ENCODE measurements at regions not wholly inside any gene's neighbourhood (a gene's known extent, or its start where the extent isn't known, plus 50 kb on each side); places are given as distances from the start of the nearest gene placed in this dataset.
"Not testable (repeated sequence)": the region's sequence is repeated elsewhere in the genome, so short reads cannot be mapped to it uniquely, and the experiment has no call there.

DNA sequence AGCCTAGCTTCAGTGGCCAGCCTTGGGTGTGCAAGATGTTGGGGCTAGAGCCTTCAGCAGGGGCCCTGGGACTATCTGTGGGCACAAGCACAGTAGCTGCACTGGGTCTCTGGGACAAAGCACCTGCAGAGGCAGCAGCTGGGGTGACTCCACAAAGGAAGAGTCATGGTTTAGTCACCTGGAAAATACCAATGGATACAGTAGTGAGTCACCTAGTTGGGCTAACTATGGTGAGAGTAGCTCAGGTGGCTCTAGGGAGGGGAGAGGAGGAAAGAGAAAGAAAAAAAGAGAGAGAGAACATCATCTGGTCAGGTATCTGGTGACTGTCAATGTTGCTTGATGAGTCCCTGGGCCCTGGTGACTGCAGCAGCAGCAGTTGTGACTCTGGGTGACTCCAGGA lies 72.9 kb upstream of the SPIN4 start:
- H3K4me3 ChIP-seq (ENCODE audit: low read depth, low read length): no peak overlapping the region
- DNase-seq (ENCODE audit: low read depth): no peak
- TF ChIP-seq, protein P1, sequence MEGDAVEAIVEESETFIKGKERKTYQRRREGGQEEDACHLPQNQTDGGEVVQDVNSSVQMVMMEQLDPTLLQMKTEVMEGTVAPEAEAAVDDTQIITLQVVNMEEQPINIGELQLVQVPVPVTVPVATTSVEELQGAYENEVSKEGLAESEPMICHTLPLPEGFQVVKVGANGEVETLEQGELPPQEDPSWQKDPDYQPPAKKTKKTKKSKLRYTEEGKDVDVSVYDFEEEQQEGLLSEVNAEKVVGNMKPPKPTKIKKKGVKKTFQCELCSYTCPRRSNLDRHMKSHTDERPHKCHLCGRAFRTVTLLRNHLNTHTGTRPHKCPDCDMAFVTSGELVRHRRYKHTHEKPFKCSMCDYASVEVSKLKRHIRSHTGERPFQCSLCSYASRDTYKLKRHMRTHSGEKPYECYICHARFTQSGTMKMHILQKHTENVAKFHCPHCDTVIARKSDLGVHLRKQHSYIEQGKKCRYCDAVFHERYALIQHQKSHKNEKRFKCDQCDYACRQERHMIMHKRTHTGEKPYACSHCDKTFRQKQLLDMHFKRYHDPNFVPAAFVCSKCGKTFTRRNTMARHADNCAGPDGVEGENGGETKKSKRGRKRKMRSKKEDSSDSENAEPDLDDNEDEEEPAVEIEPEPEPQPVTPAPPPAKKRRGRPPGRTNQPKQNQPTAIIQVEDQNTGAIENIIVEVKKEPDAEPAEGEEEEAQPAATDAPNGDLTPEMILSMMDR (IDR thresholded peaks at IDR 0.05; ENCODE audit: low read depth, low read length, missing control alignments): no peak

DNA sequence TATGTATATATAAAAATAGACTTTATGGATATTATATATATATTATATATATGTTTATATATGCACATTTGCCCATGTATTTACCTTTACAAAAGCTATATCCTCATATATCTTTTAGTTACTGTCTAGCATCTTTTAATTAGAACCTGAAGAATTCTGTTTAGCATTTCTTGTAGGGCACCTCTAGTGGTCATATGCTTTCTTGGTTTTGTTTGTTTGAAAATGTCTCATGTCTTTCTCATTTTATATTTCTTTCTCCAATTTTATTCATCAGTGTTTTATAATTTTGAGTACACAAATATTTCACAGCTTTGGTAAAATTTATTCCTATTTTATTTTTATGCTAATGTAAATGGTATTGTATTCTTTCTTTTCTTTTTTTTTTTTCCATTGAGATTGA lies 70.3 kb upstream of the SPIN4 start:
- no peak for DNase-seq (ENCODE audit: low read depth)
- TF ChIP-seq, protein P1 (IDR thresholded peaks at IDR 0.05; ENCODE audit: low read depth, low read length, missing control alignments): no peak
- H3K4me3 ChIP-seq (ENCODE audit: low read depth, low read length): no peak overlapping the region

DNA sequence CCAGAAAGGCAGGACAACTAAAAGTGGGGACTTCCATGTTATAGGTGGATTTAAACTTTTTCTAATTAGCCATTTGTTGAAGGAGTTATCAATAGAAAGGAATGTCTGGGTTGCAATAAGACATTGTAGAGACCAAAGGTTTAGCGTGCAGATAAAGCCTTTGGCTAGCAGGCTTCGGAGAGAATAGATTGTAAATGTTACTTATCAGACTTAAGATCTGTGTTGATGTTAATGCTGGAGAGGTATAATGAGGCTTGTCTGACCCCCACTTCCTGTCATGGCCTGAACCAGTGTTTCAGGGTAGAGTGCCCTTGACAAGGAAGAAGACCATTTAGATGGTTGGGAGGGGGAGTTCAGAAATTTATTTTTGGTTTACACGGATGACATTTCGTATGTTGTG lies 67.1 kb upstream of the SPIN4 start:
- TF ChIP-seq, protein P1 (IDR thresholded peaks at IDR 0.05; ENCODE audit: low read depth, low read length, missing control alignments): no peak
- no peak overlapping the region for H3K4me3 ChIP-seq (ENCODE audit: low read depth, low read length)
- no peak for DNase-seq (ENCODE audit: low read depth)

DNA sequence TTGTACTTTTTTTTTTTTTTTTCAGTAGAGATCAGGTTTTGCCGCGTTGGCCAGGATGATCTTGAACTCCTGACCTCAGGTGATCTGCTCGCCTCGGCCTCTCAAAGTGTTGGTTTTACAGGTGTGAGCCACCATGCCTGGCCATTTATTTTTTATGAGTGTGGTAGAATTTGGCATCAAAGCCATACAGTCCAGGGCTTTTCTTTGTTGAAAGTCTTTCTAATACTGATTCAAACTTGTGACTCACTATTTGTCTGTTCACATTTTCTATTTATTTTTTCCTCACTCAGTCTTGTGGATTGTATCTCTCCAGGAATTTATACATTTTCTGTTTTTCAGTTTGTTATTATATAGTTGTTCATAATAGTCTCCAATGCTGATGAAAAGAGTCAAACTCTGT lies 66.5 kb upstream of the SPIN4 start:
- DNase-seq (ENCODE audit: low read depth): no peak
- TF ChIP-seq, protein P1 (IDR thresholded peaks at IDR 0.05; ENCODE audit: low read depth, low read length, missing control alignments): no peak
- no peak overlapping the region for H3K4me3 ChIP-seq (ENCODE audit: low read depth, low read length)

DNA sequence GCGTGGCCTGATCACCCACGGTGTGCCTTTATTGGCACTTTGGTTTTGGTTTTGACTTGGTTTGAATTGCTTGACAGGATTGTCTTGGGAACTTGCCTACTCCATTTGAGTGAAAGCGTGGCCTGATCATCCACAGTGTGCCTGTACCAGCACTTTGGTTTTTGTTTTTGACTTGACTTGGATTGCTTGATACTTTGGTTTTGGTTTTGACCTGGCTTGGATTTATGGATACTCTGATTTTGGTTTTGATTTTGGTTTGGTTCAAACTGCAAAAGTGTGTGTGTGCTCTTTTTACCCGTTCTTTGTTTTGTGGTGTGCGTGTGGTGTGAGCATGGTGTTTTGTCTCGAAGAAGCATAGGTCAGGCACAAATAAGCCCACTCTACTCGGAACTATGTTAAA lies 58.8 kb upstream of the SPIN4 start:
- H3K4me3 ChIP-seq (ENCODE audit: low read depth, low read length); DNase-seq (ENCODE audit: low read depth): not testable (repeated sequence)

DNA sequence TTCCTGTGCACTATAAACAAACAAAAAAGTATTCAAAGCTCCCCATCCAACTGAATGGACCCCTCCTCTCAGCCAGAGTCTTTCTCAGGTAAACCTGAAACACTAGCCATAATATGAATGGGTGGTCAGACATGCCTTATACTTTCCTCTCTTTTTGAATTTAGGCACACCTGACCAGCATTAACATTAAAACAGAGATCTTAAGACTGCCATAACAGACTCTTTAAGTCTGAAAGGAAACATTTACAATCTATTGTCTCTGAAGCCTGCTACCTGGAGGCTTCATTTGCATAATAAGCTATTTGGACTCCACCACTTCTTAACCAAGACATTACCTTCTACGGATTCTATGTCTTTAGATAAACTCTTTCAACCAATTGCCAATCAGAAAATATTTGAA lies 56.9 kb upstream of the SPIN4 start:
- TF ChIP-seq, protein P1 (IDR thresholded peaks at IDR 0.05; ENCODE audit: low read depth, low read length, missing control alignments): no peak
- DNase-seq (ENCODE audit: low read depth): no peak
- H3K4me3 ChIP-seq (ENCODE audit: low read depth, low read length): no peak overlapping the region

DNA sequence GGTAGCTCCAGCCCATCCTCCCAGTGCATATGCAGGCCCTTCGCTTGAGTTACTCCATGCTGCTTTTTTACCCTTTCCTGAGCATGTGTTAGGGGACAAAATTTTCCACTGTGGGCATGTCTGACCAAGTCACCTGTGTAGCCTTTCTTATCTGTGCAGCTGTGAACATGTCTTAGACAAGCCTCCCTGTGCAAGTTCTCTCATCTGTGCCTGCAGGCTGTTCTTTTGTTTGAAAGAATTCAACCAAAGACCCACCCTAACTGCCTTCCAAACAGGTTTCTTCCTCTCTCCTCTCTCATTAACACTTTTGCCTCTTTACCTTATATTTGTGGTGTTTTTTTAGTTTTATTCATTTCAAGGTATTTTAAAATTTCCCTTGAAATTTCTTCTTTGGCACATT lies 53.2 kb upstream of the SPIN4 start:
- TF ChIP-seq, protein P1 (IDR thresholded peaks at IDR 0.05; ENCODE audit: low read depth, low read length, missing control alignments): no peak
- DNase-seq (ENCODE audit: low read depth): no peak
- no peak overlapping the region for H3K4me3 ChIP-seq (ENCODE audit: low read depth, low read length)

DNA sequence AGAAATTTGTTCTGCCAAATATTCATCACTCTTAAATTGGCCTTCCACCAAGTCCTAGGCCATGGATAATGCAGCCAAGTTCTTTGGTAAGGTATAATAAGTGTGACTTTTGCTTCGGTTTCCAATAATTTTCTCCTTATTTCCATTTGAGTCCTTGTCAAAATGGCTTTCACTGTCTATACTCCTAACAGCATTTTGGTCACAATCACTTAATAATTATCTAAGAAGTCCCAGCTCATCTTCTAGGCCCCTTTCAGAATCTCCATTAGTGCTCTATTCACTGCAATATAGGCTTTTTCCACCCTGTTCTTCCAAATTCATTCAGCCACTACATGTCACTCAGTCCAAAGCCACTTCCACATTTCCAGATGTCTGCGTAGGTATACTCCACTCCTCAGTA lies 51.0 kb upstream of the SPIN4 start:
- no peak for DNase-seq (ENCODE audit: low read depth)
- H3K4me3 ChIP-seq (ENCODE audit: low read depth, low read length): no peak overlapping the region
- TF ChIP-seq, protein P1 (IDR thresholded peaks at IDR 0.05; ENCODE audit: low read depth, low read length, missing control alignments): no peak
